GM12878 (cell line): ENCODE measurements at regions not wholly inside any gene's neighbourhood (a gene's known extent, or its start where the extent isn't known, plus 50 kb on each side); places are given as distances from the start of the nearest gene placed in this dataset.

Experiments
- ATAC-seq: fragments of 200-7000 bp; cut with Tn5 transposase; 3 replicates; pipeline ENCODE4 v1.9.1; 2020; ENCODE audit warnings: mild to moderate bottlenecking, moderate library complexity
- BruUV-seq: library from RNA; stranded (reverse); fragments of 400-500 nt; replicated peaks from 2 replicates; lab custom pipeline; 2021; lab: Mats Ljungman, UMichigan
- CTCF ChIA-PET: fragments of 300-600 bp; sonication (Branson Sonifier 250); formaldehyde crosslinking; extraction: SDS; loops from one replicate; lab custom pipeline; 2021; ENCODE audit warnings: inconsistent platforms; lab: Yijun Ruan, JAX
- POLR2A ChIA-PET: fragments of 350-600 bp; formaldehyde crosslinking; extraction: SDS; loops from one replicate; lab custom pipeline; 2021; ENCODE audit warnings: inconsistent platforms; lab: Charles Lee
- RAD21 ChIA-PET: fragments of 300-600 bp; sonication (Branson Sonifier 250); formaldehyde crosslinking; loops from one replicate; lab custom pipeline; 2023; ENCODE audit warnings: antibody characterized with exemption; ENCODE audit not compliant: unreplicated experiment; lab: Charles Lee
- SMC1A ChIA-PET: fragments of 300-600 bp; sonication (Branson Sonifier 250); formaldehyde crosslinking; loops from one replicate; lab custom pipeline; 2023; ENCODE audit not compliant: unreplicated experiment, uncharacterized antibody; lab: Charles Lee
- DNase-seq: peaks from one replicate; pipeline ENCODE4 v3.0.0-alpha.2; 2011; ENCODE audit warnings: low read depth, low spot score
- FAIRE-seq: peaks from 3 replicates; lab custom pipeline; 2011; peaks lifted over from hg19 to GRCh38; lab: Jason Lieb, UNC
- H2AFZ ChIP-seq: 2 replicates; pipeline ENCODE4 v1.6.0; 2011; ENCODE audit warnings: low read depth, low read length, control low read depth; ENCODE audit not compliant: control insufficient read depth
- H3K27ac ChIP-seq: 2 replicates; pipeline ENCODE4 v1.5.1; 2011; ENCODE audit warnings: control low read depth; ENCODE audit not compliant: control insufficient read depth, insufficient read depth
- H3K27me3 ChIP-seq, 2 experiments: replicated peaks in 1 of 2; 2 replicates each; pipeline versions ENCODE4 v1.6.0 to v1.6.1; 2011; ENCODE audit warnings: low read length in 1 of 2; ENCODE audit not compliant: control insufficient read depth in 2 of 2, insufficient read depth in 2 of 2
- H3K36me3 ChIP-seq, 2 experiments: 2 replicates each; pipeline ENCODE4 v1.5.1; 2011; ENCODE audit warnings: low read length in 1 of 2; ENCODE audit not compliant: control insufficient read depth in 2 of 2, insufficient read depth in 2 of 2
- H3K4me1 ChIP-seq: 2 replicates; pipeline ENCODE4 v1.6.1; 2011; ENCODE audit warnings: mild to moderate bottlenecking, low read length, moderate library complexity, mixed read lengths; ENCODE audit not compliant: control insufficient read depth, insufficient read depth
- H3K4me2 ChIP-seq: 2 replicates; pipeline ENCODE4 v1.6.0; 2011; ENCODE audit warnings: control low read depth; ENCODE audit not compliant: control insufficient read depth, insufficient read depth
- H3K4me3 ChIP-seq: fragments of 200-600 bp; sonication (generic); 2 replicates; pipeline ENCODE4 v1.5.1; 2016
- H3K79me2 ChIP-seq: 2 replicates; pipeline ENCODE4 v1.6.0; 2011; ENCODE audit warnings: low read length; ENCODE audit not compliant: control insufficient read depth, insufficient read depth
- H3K9ac ChIP-seq: 2 replicates; pipeline ENCODE4 v1.8.0; 2011; ENCODE audit warnings: low read length, control low read depth, mixed read lengths; ENCODE audit not compliant: control insufficient read depth, insufficient read depth
- H3K9me3 ChIP-seq: replicated peaks from 3 replicates; pipeline ENCODE4 v1.5.1; 2011; ENCODE audit warnings: mild to moderate bottlenecking, low read length; ENCODE audit not compliant: control insufficient read depth, insufficient read depth
- H4K20me1 ChIP-seq: 2 replicates; pipeline ENCODE4 v1.6.0; 2011; ENCODE audit not compliant: control insufficient read depth, insufficient read depth
- IKZF2 ChIP-seq, 2 experiments: fragments of 450-650 bp; IDR thresholded peaks; 2 replicates each; pipeline ENCODE4 v1.6.1; 2017; ENCODE audit warnings: mild to moderate bottlenecking in 2 of 2, moderate library complexity in 2 of 2
- NR2C1 ChIP-seq: fragments of 450-650 bp; IDR thresholded peaks from 2 replicates; pipeline ENCODE4 v1.6.1; 2017; ENCODE audit warnings: antibody characterized with exemption, mild to moderate bottlenecking, moderate library complexity
- WGBS: methylation state at CpG from one replicate; pipeline ENCODE4 v1.1.6; 2016; ENCODE audit warnings: low lambda C conversion rate; ENCODE audit not compliant: insufficient replicate concordance, insufficient coverage; ENCODE audit errors: missing lambda C conversion rate; 5-methylcytosine and 5-hydroxymethylcytosine counted together
- in situ Hi-C: fragments of 300-500 bp; cut with MboI; formaldehyde crosslinking; loops from 9 replicates; pipeline ENCODE4 v1.14.3; 2018; ENCODE audit warnings: mixed read lengths
- intact Hi-C: fragments of 100-400 bp; cut with micrococcal nuclease; formaldehyde crosslinking; loops from one replicate; pipeline ENCODE4 v1.14.2; 2022; ENCODE audit not compliant: unreplicated experiment
- TF ChIP-seq, protein P1 (sequence below): fragments of 450-650 bp; IDR thresholded peaks from 2 replicates; pipeline ENCODE4 v1.6.1; 2016; ENCODE audit warnings: mild to moderate bottlenecking

- H2AFZ ChIP-seq: no peak overlapping the region
- H3K4me3 ChIP-seq: no peak overlapping the region
- CTCF ChIA-PET: no interaction called here
- H3K36me3 ChIP-seq: no peaks in the 10 kb centered on the region
- H3K27me3 ChIP-seq: no peaks in the 10 kb centered on the region
- SMC1A ChIA-PET: no interaction called here
- no peak for TF ChIP-seq IKZF2 (IDR thresholded peaks at IDR 0.05)
- TF ChIP-seq, protein P1, sequence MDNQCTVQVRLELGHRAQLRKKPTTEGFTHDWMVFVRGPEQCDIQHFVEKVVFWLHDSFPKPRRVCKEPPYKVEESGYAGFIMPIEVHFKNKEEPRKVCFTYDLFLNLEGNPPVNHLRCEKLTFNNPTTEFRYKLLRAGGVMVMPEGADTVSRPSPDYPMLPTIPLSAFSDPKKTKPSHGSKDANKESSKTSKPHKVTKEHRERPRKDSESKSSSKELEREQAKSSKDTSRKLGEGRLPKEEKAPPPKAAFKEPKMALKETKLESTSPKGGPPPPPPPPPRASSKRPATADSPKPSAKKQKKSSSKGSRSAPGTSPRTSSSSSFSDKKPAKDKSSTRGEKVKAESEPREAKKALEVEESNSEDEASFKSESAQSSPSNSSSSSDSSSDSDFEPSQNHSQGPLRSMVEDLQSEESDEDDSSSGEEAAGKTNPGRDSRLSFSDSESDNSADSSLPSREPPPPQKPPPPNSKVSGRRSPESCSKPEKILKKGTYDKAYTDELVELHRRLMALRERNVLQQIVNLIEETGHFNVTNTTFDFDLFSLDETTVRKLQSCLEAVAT: no peak
- in situ Hi-C loops (no loop called here), intact Hi-C loops (no loop called here)
- no peak overlapping the region for H3K9ac ChIP-seq
- no TSS peak for BruUV-seq
- H3K9me3 ChIP-seq: no peaks in the 10 kb centered on the region
- POLR2A ChIA-PET: no interaction called here
- DNase-seq (no peak), FAIRE-seq (no peak), ATAC-seq (no peak)
- H3K4me2 ChIP-seq: no peak overlapping the region
- H3K27ac ChIP-seq: no peak overlapping the region
- RAD21 ChIA-PET: no interaction called here
- H3K4me1 ChIP-seq: no peaks in the 10 kb centered on the region
- no peaks in the 10 kb centered on the region for H3K79me2 ChIP-seq
- no peaks in the 10 kb centered on the region for H4K20me1 ChIP-seq
- WGBS: 21% methylated on average over 4 of the region's 4 CpGs
Observed at GRCh38 chr16:75983741-75984381, 257.6 kb upstream of the CPHXL start.

DNA sequence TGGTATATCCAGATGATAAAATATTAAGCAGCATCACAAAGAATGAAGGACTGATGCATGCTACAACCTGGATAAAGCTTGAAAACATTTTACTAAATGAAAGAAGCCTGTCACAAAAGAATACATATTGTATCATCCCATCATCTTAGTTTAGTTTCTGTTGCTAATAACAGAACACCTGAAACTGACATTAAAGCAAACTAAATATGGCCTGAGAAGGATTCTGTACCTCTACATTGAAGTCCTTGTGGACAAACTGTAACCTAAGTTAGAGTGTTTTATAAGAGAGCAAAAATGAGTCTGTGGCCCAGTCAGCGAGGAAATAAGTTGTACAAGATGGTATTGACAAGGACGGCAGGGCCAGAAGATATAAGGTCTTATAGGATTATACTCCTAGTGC lies 261.0 kb upstream of the CPHXL start:
- no peaks in the 10 kb centered on the region for H3K4me1 ChIP-seq
- no peak overlapping the region for H3K9ac ChIP-seq
- H4K20me1 ChIP-seq: no peaks in the 10 kb centered on the region
- no peaks in the 10 kb centered on the region for H3K79me2 ChIP-seq
- no peak overlapping the region for H3K4me2 ChIP-seq
- H2AFZ ChIP-seq: no peak overlapping the region
- H3K27me3 ChIP-seq: no peaks in the 10 kb centered on the region
- no peaks in the 10 kb centered on the region for H3K36me3 ChIP-seq
- TF ChIP-seq NR2C1: no peak
- ChIA-PET CTCF (no interaction called here), RAD21 (no interaction called here), SMC1A (no interaction called here), POLR2A (no interaction called here)
- 31% methylated on average over 2 of the region's 2 CpGs for WGBS
- in situ Hi-C loops (no loop called here), intact Hi-C loops (no loop called here)
- no peaks in the 10 kb centered on the region for H3K9me3 ChIP-seq
- ATAC-seq (no peak), DNase-seq (no peak), FAIRE-seq (no peak)
- no peak overlapping the region for H3K27ac ChIP-seq
- no TSS peak for BruUV-seq
- no peak overlapping the region for H3K4me3 ChIP-seq
